ENCODE measurements at regions not wholly inside any gene's neighbourhood (a gene's known extent, or its start where the extent isn't known, plus 50 kb on each side); places are given as distances from the start of the nearest gene placed in this dataset.

DNA sequence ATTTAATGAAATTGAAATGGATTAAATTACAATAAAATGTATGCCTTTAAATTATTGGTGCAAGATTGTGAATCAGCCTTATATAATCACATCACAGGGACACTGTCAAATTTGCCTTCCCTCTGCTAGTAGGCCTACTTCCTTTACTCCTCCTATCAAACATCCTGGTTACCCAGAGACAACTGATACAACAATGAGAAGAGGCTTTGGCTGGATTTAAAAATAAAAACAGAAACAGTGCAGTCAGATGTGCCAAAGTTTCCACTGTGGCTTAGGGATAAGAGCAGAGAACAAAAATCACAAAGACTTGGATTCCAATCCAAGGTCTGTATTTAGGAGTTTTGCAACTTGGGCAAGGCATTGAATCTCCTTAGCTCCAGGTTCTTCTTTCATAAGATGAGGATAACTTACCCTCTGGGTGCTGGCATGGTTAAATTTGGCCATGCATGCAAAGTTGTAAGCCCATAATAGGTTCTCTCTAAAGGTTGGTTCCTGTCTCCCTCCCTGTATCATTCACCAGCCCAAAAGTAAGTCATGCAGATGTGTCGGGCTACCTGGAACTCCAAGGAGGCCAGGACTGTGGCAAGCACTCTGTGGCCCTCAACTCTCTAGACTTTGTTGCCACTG lies 99.3 kb upstream of the LRATD1 start:
- H3K27me3 ChIP-seq (ENCODE audit: insufficient read depth, low read depth, severe bottlenecking): no peaks in the 10 kb centered on the region
- no peaks in the 10 kb centered on the region for H3K9me3 ChIP-seq (ENCODE audit: severe bottlenecking)
- H3K4me3 ChIP-seq (ENCODE audit: low read depth, low read length): no peak overlapping the region
- TF ChIP-seq, protein P1, sequence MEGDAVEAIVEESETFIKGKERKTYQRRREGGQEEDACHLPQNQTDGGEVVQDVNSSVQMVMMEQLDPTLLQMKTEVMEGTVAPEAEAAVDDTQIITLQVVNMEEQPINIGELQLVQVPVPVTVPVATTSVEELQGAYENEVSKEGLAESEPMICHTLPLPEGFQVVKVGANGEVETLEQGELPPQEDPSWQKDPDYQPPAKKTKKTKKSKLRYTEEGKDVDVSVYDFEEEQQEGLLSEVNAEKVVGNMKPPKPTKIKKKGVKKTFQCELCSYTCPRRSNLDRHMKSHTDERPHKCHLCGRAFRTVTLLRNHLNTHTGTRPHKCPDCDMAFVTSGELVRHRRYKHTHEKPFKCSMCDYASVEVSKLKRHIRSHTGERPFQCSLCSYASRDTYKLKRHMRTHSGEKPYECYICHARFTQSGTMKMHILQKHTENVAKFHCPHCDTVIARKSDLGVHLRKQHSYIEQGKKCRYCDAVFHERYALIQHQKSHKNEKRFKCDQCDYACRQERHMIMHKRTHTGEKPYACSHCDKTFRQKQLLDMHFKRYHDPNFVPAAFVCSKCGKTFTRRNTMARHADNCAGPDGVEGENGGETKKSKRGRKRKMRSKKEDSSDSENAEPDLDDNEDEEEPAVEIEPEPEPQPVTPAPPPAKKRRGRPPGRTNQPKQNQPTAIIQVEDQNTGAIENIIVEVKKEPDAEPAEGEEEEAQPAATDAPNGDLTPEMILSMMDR (IDR thresholded peaks at IDR 0.05; ENCODE audit: low read depth, low read length): no peak
- no peaks in the 10 kb centered on the region for H3K36me3 ChIP-seq
- DNase-seq: no peak
- no peak overlapping the region for H3K27ac ChIP-seq

DNA sequence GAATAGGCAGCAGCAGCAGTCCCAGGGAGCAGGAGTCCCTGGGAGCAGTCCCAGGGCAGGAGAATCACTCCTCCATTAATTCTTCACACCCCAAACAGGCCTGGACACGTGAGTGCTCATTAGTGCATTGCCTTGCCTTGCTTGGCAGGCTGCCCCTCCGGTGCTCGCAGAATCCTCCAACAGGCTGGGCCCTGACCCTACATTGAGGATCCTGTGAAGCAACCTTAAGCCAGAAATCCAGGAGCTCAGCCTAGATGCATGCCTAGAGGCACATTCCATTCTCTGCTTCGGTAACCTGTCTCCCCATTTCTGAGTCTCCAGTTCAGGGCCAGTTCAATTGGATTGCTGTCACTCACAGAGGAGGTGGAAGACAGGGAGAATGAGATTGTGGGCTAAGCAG lies 97.4 kb upstream of the LRATD1 start:
- Histone ChIP-seq H3K9me3 (ENCODE audit: severe bottlenecking) (no peaks in the 10 kb centered on the region), H3K27me3 (ENCODE audit: insufficient read depth, low read depth, severe bottlenecking) (no peaks in the 10 kb centered on the region), H3K36me3 (no peaks in the 10 kb centered on the region), H3K27ac (no peak overlapping the region), H3K4me3 (ENCODE audit: low read depth, low read length) (no peak overlapping the region)
- TF ChIP-seq, protein P1 (IDR thresholded peaks at IDR 0.05; ENCODE audit: low read depth, low read length): no peak
- no peak for DNase-seq

DNA sequence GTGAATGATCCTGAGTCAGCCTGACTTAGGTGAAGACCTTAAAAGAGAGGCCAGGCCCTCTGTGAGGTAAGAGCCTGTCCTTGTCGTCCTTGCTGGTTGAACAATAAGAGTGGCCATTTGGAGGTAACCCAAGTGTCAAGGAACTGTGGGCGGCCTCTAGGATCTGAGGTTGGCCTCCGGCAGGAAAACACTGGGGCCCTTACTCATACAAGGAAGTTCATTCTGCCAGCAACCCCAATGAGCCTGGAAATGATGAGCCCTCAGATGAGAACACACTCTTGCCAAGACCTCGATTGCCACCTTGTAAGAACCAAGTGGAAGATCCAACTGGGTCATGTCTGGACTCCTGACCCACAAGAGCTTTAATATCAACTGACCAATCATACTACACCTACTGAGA lies 95.5 kb upstream of the LRATD1 start:
- no peak for DNase-seq
- TF ChIP-seq, protein P1 (IDR thresholded peaks at IDR 0.05; ENCODE audit: low read depth, low read length): no peak
- Histone ChIP-seq H3K9me3 (ENCODE audit: severe bottlenecking) (no peaks in the 10 kb centered on the region), H3K27me3 (ENCODE audit: insufficient read depth, low read depth, severe bottlenecking) (no peaks in the 10 kb centered on the region), H3K4me3 (ENCODE audit: low read depth, low read length) (no peak overlapping the region), H3K27ac (no peak overlapping the region), H3K36me3 (no peaks in the 10 kb centered on the region)

DNA sequence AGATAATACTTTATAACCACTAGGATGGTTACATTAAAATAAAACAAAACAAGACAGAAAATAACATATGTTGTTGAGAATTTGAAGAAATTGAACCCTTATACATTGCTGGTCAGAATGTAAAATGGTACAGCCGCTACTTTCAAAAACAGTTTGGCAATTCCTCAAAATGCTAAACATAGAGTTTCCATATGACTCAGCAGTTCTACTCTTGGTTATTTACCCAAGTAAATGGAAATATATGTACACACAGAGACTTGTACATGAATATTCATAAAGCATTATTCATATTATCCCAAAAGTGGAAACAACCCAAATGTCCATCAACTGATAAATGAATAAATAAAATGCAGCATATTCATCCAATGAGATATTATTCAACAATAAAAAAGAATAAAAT lies 92.5 kb upstream of the LRATD1 start:
- Histone ChIP-seq H3K9me3 (ENCODE audit: severe bottlenecking) (peaks cover 8% of the 10 kb centered on the region), H3K27me3 (ENCODE audit: insufficient read depth, low read depth, severe bottlenecking) (no peaks in the 10 kb centered on the region), H3K27ac (no peak overlapping the region), H3K4me3 (ENCODE audit: low read depth, low read length) (no peak overlapping the region), H3K36me3 (no peaks in the 10 kb centered on the region)
- DNase-seq: no peak
- TF ChIP-seq, protein P1 (IDR thresholded peaks at IDR 0.05; ENCODE audit: low read depth, low read length): no peak

DNA sequence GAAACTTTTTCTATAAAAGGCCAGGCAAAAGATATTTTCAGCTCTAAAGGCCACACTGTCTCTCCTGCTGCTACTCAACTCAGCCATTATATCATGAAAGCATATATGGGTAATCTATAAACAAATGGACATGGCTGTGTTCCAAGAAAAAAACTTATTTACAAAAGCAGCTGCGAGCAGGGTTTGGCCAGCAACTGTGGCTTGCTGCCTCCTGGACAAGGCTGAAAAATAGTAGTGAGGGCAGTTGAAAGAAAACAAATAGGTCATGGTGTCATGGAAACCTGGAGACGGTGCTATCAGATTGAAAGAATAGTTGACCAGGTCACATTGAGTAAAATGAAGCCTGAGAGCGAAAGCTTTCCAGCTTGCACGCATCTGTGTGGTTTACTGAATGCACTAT lies 89.2 kb upstream of the LRATD1 start:
- no peaks in the 10 kb centered on the region for H3K27me3 ChIP-seq (ENCODE audit: insufficient read depth, low read depth, severe bottlenecking)
- no peak overlapping the region for H3K27ac ChIP-seq
- peaks cover 8% of the 10 kb centered on the region for H3K9me3 ChIP-seq (ENCODE audit: severe bottlenecking)
- no peak for DNase-seq
- H3K36me3 ChIP-seq: no peaks in the 10 kb centered on the region
- H3K4me3 ChIP-seq (ENCODE audit: low read depth, low read length): no peak overlapping the region
- TF ChIP-seq, protein P1 (IDR thresholded peaks at IDR 0.05; ENCODE audit: low read depth, low read length): no peak

DNA sequence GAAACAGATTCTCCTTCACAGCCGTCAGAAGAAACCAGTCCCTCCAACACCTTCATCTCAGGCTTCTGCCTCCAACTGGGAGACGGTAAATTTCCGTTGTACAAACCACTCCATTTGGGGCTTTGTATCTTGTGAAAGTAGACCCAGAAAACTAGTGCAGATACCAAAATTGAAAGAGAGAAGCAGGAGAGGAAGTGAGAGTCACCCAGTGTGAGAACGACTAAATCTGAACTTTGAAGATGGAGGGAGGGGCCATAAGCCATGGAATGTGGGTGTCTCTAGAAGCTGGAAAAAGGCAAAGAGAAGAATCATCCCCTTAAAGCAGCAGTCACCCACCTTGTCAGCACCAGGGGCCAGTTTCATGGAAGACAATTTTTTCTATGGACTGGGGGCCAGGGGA lies 88.3 kb upstream of the LRATD1 start:
- Histone ChIP-seq H3K9me3 (ENCODE audit: severe bottlenecking) (peaks cover 8% of the 10 kb centered on the region), H3K27ac (no peak overlapping the region)

More for the DNA sequence above, 88.3 kb upstream of the LRATD1 start:
- Histone ChIP-seq H3K36me3 (no peaks in the 10 kb centered on the region), H3K27me3 (ENCODE audit: insufficient read depth, low read depth, severe bottlenecking) (no peaks in the 10 kb centered on the region), H3K4me3 (ENCODE audit: low read depth, low read length) (no peak overlapping the region)
- TF ChIP-seq, protein P1 (IDR thresholded peaks at IDR 0.05; ENCODE audit: low read depth, low read length): no peak
- DNase-seq: no peak
